WTC11 (cell line): ENCODE measurements at regions not wholly inside any gene's neighbourhood (a gene's known extent, or its start where the extent isn't known, plus 50 kb on each side); places are given as distances from the start of the nearest gene placed in this dataset.

Experiments
- CTCF ChIP-seq: fragments of 200-600 bp; IDR thresholded peaks from 2 replicates; pipeline ENCODE4 v1.8.0; 2022; ENCODE audit warnings: antibody characterized with exemption
- EMX1 ChIP-seq: fragments of 250-450 bp; sonication (Bioruptor Pico); IDR thresholded peaks from 2 replicates; pipeline ENCODE4 v1.8.0; 2021; ENCODE audit warnings: mild to moderate bottlenecking
- FOXJ3 ChIP-seq: sonication (generic); formaldehyde crosslinking; IDR thresholded peaks from 2 replicates; pipeline ENCODE4 v1.9.0; 2021; ENCODE audit warnings: missing genetic modification reagents, mild to moderate bottlenecking, borderline replicate concordance
- FOXP1 ChIP-seq: sonication (generic); formaldehyde crosslinking; IDR thresholded peaks from 2 replicates; pipeline ENCODE4 v1.8.0; 2022; ENCODE audit warnings: missing genetic modification reagents, mild to moderate bottlenecking, moderate library complexity, borderline replicate concordance
- MAX ChIP-seq: sonication (generic); formaldehyde crosslinking; IDR thresholded peaks from 2 replicates; pipeline ENCODE4 v1.8.0; 2022; ENCODE audit warnings: mild to moderate bottlenecking, missing genetic modification reagents
- SP1 ChIP-seq: sonication (generic); formaldehyde crosslinking; conservative IDR thresholded peaks from 2 replicates; pipeline ENCODE4 v1.8.1; 2022; ENCODE audit warnings: missing genetic modification reagents
- ZBTB43 ChIP-seq: sonication (generic); formaldehyde crosslinking; IDR thresholded peaks from 2 replicates; pipeline ENCODE4 v1.8.1; 2023; ENCODE audit warnings: mild to moderate bottlenecking, missing genetic modification reagents
- ZNF281 ChIP-seq: sonication (generic); formaldehyde crosslinking; IDR thresholded peaks from 2 replicates; pipeline ENCODE4 v1.8.0; 2023; ENCODE audit warnings: mild to moderate bottlenecking, missing genetic modification reagents
- TF ChIP-seq, protein P1 (sequence below): sonication (generic); formaldehyde crosslinking; IDR thresholded peaks from 2 replicates; pipeline ENCODE4 v1.8.1; 2023; ENCODE audit warnings: mild to moderate bottlenecking, missing genetic modification reagents, moderate library complexity

- TF ChIP-seq, protein P1, sequence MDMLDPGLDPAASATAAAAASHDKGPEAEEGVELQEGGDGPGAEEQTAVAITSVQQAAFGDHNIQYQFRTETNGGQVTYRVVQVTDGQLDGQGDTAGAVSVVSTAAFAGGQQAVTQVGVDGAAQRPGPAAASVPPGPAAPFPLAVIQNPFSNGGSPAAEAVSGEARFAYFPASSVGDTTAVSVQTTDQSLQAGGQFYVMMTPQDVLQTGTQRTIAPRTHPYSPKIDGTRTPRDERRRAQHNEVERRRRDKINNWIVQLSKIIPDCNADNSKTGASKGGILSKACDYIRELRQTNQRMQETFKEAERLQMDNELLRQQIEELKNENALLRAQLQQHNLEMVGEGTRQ (CRISPR knock-in tag) = no peak
- TF ChIP-seq EMX1 (CRISPR knock-in tag) (no peak), ZNF281 (CRISPR knock-in tag) (no peak), ZBTB43 (CRISPR knock-in tag) (no peak), CTCF (no peak), FOXJ3 (no peak), FOXP1 (CRISPR knock-in tag) (no peak), MAX (CRISPR knock-in tag) (no peak), SP1 (CRISPR knock-in tag) (no peak)
Measured at GRCh38 chr13:42490676-42491075, 83.3 kb upstream of the TNFSF11 start.
